Neural progenitor cell (in vitro differentiated cells): ENCODE measurements at regions not wholly inside any gene's neighbourhood (a gene's known extent, or its start where the extent isn't known, plus 50 kb on each side); places are given as distances from the start of the nearest gene placed in this dataset. TPM values are rescaled to one million over a fixed set of nuclear protein-coding genes. Genes with fewer than 3 reads are reported as not detected.
"Not testable (repeated sequence)": the region's sequence is repeated elsewhere in the genome, so short reads cannot be mapped to it uniquely, and the experiment has no call there.

Experiments
- DNase-seq: peaks from one replicate; pipeline ENCODE4 v3.0.0-alpha.2; 2016; ENCODE audit warnings: low spot score
- H2AFZ ChIP-seq: fragments of 200-600 bp; sonication (generic); replicated peaks from 2 replicates; pipeline ENCODE4 v1.6.1; 2016; ENCODE audit warnings: antibody characterized with exemption
- H3F3A ChIP-seq: fragments of 200-600 bp; sonication (generic); 2 replicates; pipeline ENCODE4 v1.6.1; 2016; ENCODE audit warnings: antibody characterized with exemption, low read depth
- H3K27ac ChIP-seq: fragments of 200-600 bp; sonication (generic); 2 replicates; pipeline ENCODE4 v1.5.1; 2016; ENCODE audit warnings: mild to moderate bottlenecking
- H3K27me3 ChIP-seq: fragments of 200-600 bp; sonication (generic); 2 replicates; pipeline ENCODE4 v1.6.1; 2016; ENCODE audit warnings: mild to moderate bottlenecking, moderate library complexity
- H3K36me3 ChIP-seq: fragments of 200-600 bp; sonication (generic); 2 replicates; pipeline ENCODE4 v1.5.1; 2016
- H3K4me1 ChIP-seq: fragments of 200-600 bp; sonication (generic); 2 replicates; pipeline ENCODE4 v1.6.1; 2016; ENCODE audit warnings: mixed run types
- H3K4me2 ChIP-seq: fragments of 200-600 bp; sonication (generic); 2 replicates; pipeline ENCODE4 v1.6.1; 2016
- H3K4me3 ChIP-seq: fragments of 200-600 bp; sonication (generic); 2 replicates; pipeline ENCODE4 v1.5.1; 2016
- H3K79me2 ChIP-seq: fragments of 200-600 bp; sonication (generic); 2 replicates; pipeline ENCODE4 v1.6.1; 2016; ENCODE audit warnings: low read depth
- H3K9ac ChIP-seq: fragments of 200-600 bp; sonication (generic); 2 replicates; pipeline ENCODE4 v1.6.1; 2016
- H3K9me3 ChIP-seq: fragments of 200-600 bp; sonication (generic); 2 replicates; pipeline ENCODE4 v1.5.1; 2016; ENCODE audit warnings: low read depth
- H4K20me1 ChIP-seq: fragments of 200-600 bp; sonication (generic); 2 replicates; pipeline ENCODE4 v1.6.1; 2016; ENCODE audit warnings: low read depth
- H3K27ac Mint-ChIP-seq: 3 replicates; pipeline ENCODE4 v1.8.0; 2021; ENCODE audit warnings: mixed read lengths
- H3K27me3 Mint-ChIP-seq: 2 replicates; pipeline ENCODE4 v1.8.0; 2022; ENCODE audit warnings: low read depth, mild to moderate bottlenecking, inconsistent platforms, moderate library complexity, mixed read lengths; ENCODE audit not compliant: insufficient read depth
- H3K36me3 Mint-ChIP-seq: 3 replicates; pipeline ENCODE4 v1.8.0; 2021; ENCODE audit warnings: mixed read lengths
- H3K4me1 Mint-ChIP-seq: 3 replicates; pipeline ENCODE4 v1.8.0; 2021; ENCODE audit warnings: mixed read lengths
- H3K4me3 Mint-ChIP-seq: 3 replicates; pipeline ENCODE4 v1.8.0; 2021; ENCODE audit warnings: mild to moderate bottlenecking, moderate library complexity, mixed read lengths
- H3K9me3 Mint-ChIP-seq: 3 replicates; pipeline ENCODE4 v1.8.0; 2020; ENCODE audit warnings: mixed read lengths
- CTCF ChIP-seq: fragments of 200-600 bp; sonication (generic); IDR thresholded peaks from 2 replicates; pipeline ENCODE4 v1.5.1; 2017; ENCODE audit warnings: antibody characterized with exemption, mild to moderate bottlenecking
- small RNA-seq: library from RNA; depleted of rRNA; stranded (forward); fragments of <200 nt; gene quantifications from one replicate; pipeline ENCODE3, GENCODE V24; 2015

- H3K36me3 Mint-ChIP-seq, DNase-seq, H4K20me1 ChIP-seq, H3K4me2 ChIP-seq, H3K9ac ChIP-seq, H3K4me3 ChIP-seq, H3K4me3 Mint-ChIP-seq, H3K27me3 Mint-ChIP-seq, H3K27me3 ChIP-seq, H3K36me3 ChIP-seq, H3K79me2 ChIP-seq, H3K9me3 Mint-ChIP-seq, H3K9me3 ChIP-seq, H3K4me1 ChIP-seq, H2AFZ ChIP-seq, H3K27ac ChIP-seq, H3F3A ChIP-seq, H3K27ac Mint-ChIP-seq, H3K4me1 Mint-ChIP-seq: not testable (repeated sequence)
Measured at GRCh38 chr2:94786424-94786823, 84.8 kb upstream of the TEKT4 start.

- H3K27ac Mint-ChIP-seq, H3K9ac ChIP-seq, H3K27me3 Mint-ChIP-seq, H3K36me3 ChIP-seq, H3F3A ChIP-seq, H3K4me3 ChIP-seq, H3K79me2 ChIP-seq, DNase-seq, H3K4me2 ChIP-seq, H3K4me3 Mint-ChIP-seq, H4K20me1 ChIP-seq, H3K36me3 Mint-ChIP-seq, H3K27me3 ChIP-seq, H3K9me3 ChIP-seq, H3K27ac ChIP-seq, H2AFZ ChIP-seq, H3K4me1 Mint-ChIP-seq, H3K4me1 ChIP-seq: not testable (repeated sequence)
- peaks cover 13% of the 10 kb centered on the region for H3K9me3 Mint-ChIP-seq
Measured at GRCh38 chr2:94790169-94790568, 81.1 kb upstream of the TEKT4 start.

GRCh38 chr2:94797235-94797634 lies 74.0 kb upstream of the TEKT4 start:
- H3K9ac ChIP-seq, H3K27me3 Mint-ChIP-seq, H3K4me1 ChIP-seq, H2AFZ ChIP-seq, H3F3A ChIP-seq, H3K4me3 Mint-ChIP-seq, H3K4me1 Mint-ChIP-seq, DNase-seq, H3K36me3 ChIP-seq, H3K4me2 ChIP-seq, H3K27me3 ChIP-seq, H3K4me3 ChIP-seq, H4K20me1 ChIP-seq, H3K9me3 Mint-ChIP-seq, H3K36me3 Mint-ChIP-seq, H3K79me2 ChIP-seq, H3K27ac Mint-ChIP-seq, H3K27ac ChIP-seq: not testable (repeated sequence)
- TF ChIP-seq CTCF: peak; percentile 31
- peaks cover 34% of the 10 kb centered on the region for H3K9me3 ChIP-seq

Small RNA genes in the stretch of these regions (small RNA-seq; reads per million reads assigned to genes)
- gene CNN2P11: not detected
